GM23338 (cell line): ENCODE measurements at regions not wholly inside any gene's neighbourhood (a gene's known extent, or its start where the extent isn't known, plus 50 kb on each side); places are given as distances from the start of the nearest gene placed in this dataset.

Source experiments
- ATAC-seq: fragments of 200-7000 bp; cut with Tn5 transposase; 3 replicates; pipeline ENCODE4 v1.9.1; 2020
- DNase-seq: peaks from one replicate; pipeline ENCODE4 v3.0.0-alpha.2; 2015; ENCODE audit warnings: low spot score
- H2AFZ ChIP-seq: fragments of 200-600 bp; sonication (generic); 2 replicates; pipeline ENCODE4 v1.8.0; 2016; ENCODE audit warnings: antibody characterized with exemption, mild to moderate bottlenecking, moderate library complexity
- H3F3A ChIP-seq: fragments of 200-600 bp; sonication (generic); replicated peaks from 2 replicates; pipeline ENCODE4 v1.8.0; 2017; ENCODE audit warnings: antibody characterized with exemption, mixed run types, low read depth
- H3K27ac ChIP-seq: fragments of 200-600 bp; sonication (generic); 2 replicates; pipeline ENCODE4 v1.6.1; 2016; ENCODE audit warnings: low read depth
- H3K27me3 ChIP-seq: fragments of 200-600 bp; sonication (generic); 2 replicates; pipeline ENCODE4 v1.8.0; 2016; ENCODE audit warnings: mild to moderate bottlenecking, mixed run types, moderate library complexity; ENCODE audit not compliant: insufficient read depth
- H3K36me3 ChIP-seq: fragments of 200-600 bp; sonication (generic); 2 replicates; pipeline ENCODE4 v1.8.0; 2016; ENCODE audit warnings: mild to moderate bottlenecking; ENCODE audit not compliant: insufficient read depth
- H3K4me1 ChIP-seq: fragments of 200-600 bp; sonication (generic); 2 replicates; pipeline ENCODE4 v1.8.0; 2016; ENCODE audit warnings: mild to moderate bottlenecking, moderate library complexity; ENCODE audit not compliant: insufficient read depth
- H3K4me2 ChIP-seq: fragments of 200-600 bp; sonication (generic); 2 replicates; pipeline ENCODE4 v1.7.1; 2017; ENCODE audit warnings: mixed run types
- H3K4me3 ChIP-seq: fragments of 200-600 bp; sonication (generic); 2 replicates; pipeline ENCODE4 v1.6.1; 2016; ENCODE audit warnings: mixed run types
- H3K79me2 ChIP-seq: fragments of 200-600 bp; sonication (generic); replicated peaks from 2 replicates; pipeline ENCODE4 v1.8.0; 2017; ENCODE audit warnings: mild to moderate bottlenecking; ENCODE audit not compliant: insufficient read depth
- H3K9me2 ChIP-seq: fragments of 200-600 bp; sonication (generic); 2 replicates; pipeline ENCODE4 v1.8.0; 2017; ENCODE audit not compliant: insufficient read depth
- H4K20me1 ChIP-seq: fragments of 200-600 bp; sonication (generic); replicated peaks from 2 replicates; pipeline ENCODE4 v1.8.0; 2017; ENCODE audit warnings: mild to moderate bottlenecking; ENCODE audit not compliant: insufficient read depth
- H3K27ac Mint-ChIP-seq: 2 replicates; pipeline ENCODE4 v1.8.0; 2020; ENCODE audit warnings: inconsistent platforms, mild to moderate bottlenecking, moderate library complexity, mixed read lengths
- H3K27me3 Mint-ChIP-seq: 3 replicates; pipeline ENCODE4 v1.8.0; 2022; ENCODE audit warnings: low read depth, mild to moderate bottlenecking, moderate library complexity, mixed read lengths, inconsistent platforms; ENCODE audit not compliant: insufficient read depth, poor library complexity
- H3K36me3 Mint-ChIP-seq: 3 replicates; pipeline ENCODE4 v1.8.0; 2021; ENCODE audit warnings: low read depth, mild to moderate bottlenecking, inconsistent platforms, moderate library complexity, mixed read lengths
- H3K4me1 Mint-ChIP-seq: 3 replicates; pipeline ENCODE4 v1.8.0; 2020; ENCODE audit warnings: mild to moderate bottlenecking, inconsistent platforms, mixed read lengths
- H3K4me3 Mint-ChIP-seq: 3 replicates; pipeline ENCODE4 v1.8.0; 2021; ENCODE audit warnings: moderate library complexity, mild to moderate bottlenecking, inconsistent platforms, mixed read lengths
- H3K9me3 Mint-ChIP-seq: 3 replicates; pipeline ENCODE4 v1.8.0; 2020; ENCODE audit warnings: moderate library complexity, mild to moderate bottlenecking, inconsistent platforms, mixed read lengths
- ETS1 ChIP-seq: IDR thresholded peaks from 2 replicates; pipeline ENCODE4 v1.6.1; 2016; ENCODE audit warnings: antibody characterized with exemption
- EZH2 ChIP-seq: fragments of 200-600 bp; sonication (generic); IDR thresholded peaks from one replicate; pipeline ENCODE4 v1.8.0; 2017; ENCODE audit warnings: antibody characterized with exemption, mild to moderate bottlenecking, low read depth; ENCODE audit not compliant: unreplicated experiment
- JUNB ChIP-seq: IDR thresholded peaks from one replicate; pipeline ENCODE4 v1.6.1; 2016; ENCODE audit warnings: antibody characterized with exemption; ENCODE audit not compliant: unreplicated experiment
- NANOG ChIP-seq: IDR thresholded peaks from 2 replicates; pipeline ENCODE4 v1.6.1; 2016; ENCODE audit warnings: antibody characterized with exemption, borderline replicate concordance
- POLR2AphosphoS5 ChIP-seq: IDR thresholded peaks from 2 replicates; pipeline ENCODE4 v1.6.1; 2016; ENCODE audit warnings: antibody characterized with exemption, low read depth
- STAT1 ChIP-seq: IDR thresholded peaks from one replicate; pipeline ENCODE4 v1.6.1; 2016; ENCODE audit warnings: antibody characterized with exemption; ENCODE audit not compliant: unreplicated experiment
- ZNF331 ChIP-seq: fragments of 250-450 bp; sonication (Bioruptor Pico); IDR thresholded peaks from 2 replicates; pipeline ENCODE4 v1.5.0; 2020; ENCODE audit warnings: low read depth, mild to moderate bottlenecking, moderate library complexity
- ZNF462 ChIP-seq: fragments of 250-450 bp; sonication (Bioruptor Pico); IDR thresholded peaks from 2 replicates; pipeline ENCODE4 v1.5.0; 2020; ENCODE audit warnings: mild to moderate bottlenecking, moderate library complexity

DNA sequence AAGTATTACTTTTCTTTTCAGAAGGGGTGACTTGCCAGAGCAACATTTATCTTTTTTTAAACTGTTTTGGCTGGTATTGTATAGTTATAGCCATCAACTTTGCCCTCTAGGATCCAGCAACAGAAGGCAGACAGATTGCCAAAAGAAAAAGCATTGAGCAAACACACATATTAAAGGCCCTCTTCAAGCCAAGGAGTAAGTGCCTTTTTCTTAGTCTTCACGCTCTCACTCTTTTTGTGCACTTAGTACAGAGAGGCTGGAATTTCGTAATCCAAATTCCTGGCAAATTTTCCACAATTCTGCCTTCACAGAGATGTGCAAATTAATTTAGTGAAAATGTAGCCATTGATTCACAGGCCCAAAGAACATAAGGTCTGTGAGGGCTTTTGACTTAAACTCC lies 253.1 kb upstream of the EDA2R start:
- Mint-ChIP-seq H3K9me3 (no peaks in the 10 kb centered on the region), H3K27ac (no peak overlapping the region), H3K4me1 (no peaks in the 10 kb centered on the region; the same call in 2 of the 3 replicates), H3K4me3 (no peak overlapping the region), H3K36me3 (no peaks in the 10 kb centered on the region), H3K27me3 (no peaks in the 10 kb centered on the region)
- no peaks in the 10 kb centered on the region for H4K20me1 ChIP-seq
- no peaks in the 10 kb centered on the region for H3K9me2 ChIP-seq
- H3K4me1 ChIP-seq: no peaks in the 10 kb centered on the region
- H3K4me3 ChIP-seq: no peak overlapping the region
- no peak overlapping the region for H3K27ac ChIP-seq
- H3F3A ChIP-seq: no peaks in the 10 kb centered on the region
- H3K27me3 ChIP-seq: no peaks in the 10 kb centered on the region
- H3K4me2 ChIP-seq: no peak overlapping the region
- TF ChIP-seq EZH2: no peak
- no peak for TF ChIP-seq STAT1
- TF ChIP-seq JUNB: no peak
- no peak for TF ChIP-seq ZNF331 (CRISPR knock-in tag)
- TF ChIP-seq ETS1: no peak
- no peak for TF ChIP-seq POLR2AphosphoS5
- TF ChIP-seq NANOG: no peak
- no peak for TF ChIP-seq ZNF462 (CRISPR knock-in tag)
- no peaks in the 10 kb centered on the region for H3K36me3 ChIP-seq
- no peaks in the 10 kb centered on the region for H3K79me2 ChIP-seq
- ATAC-seq: no peak
- no peak for DNase-seq
- H2AFZ ChIP-seq: no peak overlapping the region
